HG03439 (cell line): ENCODE measurements at regions not wholly inside any gene's neighbourhood (a gene's known extent, or its start where the extent isn't known, plus 50 kb on each side); places are given as distances from the start of the nearest gene placed in this dataset.

Experiments used
- ATAC-seq: cut with Tn5 transposase; IDR thresholded peaks from one replicate; pipeline ENCODE4 v1.9.1; 2021; ENCODE audit warnings: mild to moderate bottlenecking, moderate library complexity; ENCODE audit not compliant: unreplicated experiment

DNA sequence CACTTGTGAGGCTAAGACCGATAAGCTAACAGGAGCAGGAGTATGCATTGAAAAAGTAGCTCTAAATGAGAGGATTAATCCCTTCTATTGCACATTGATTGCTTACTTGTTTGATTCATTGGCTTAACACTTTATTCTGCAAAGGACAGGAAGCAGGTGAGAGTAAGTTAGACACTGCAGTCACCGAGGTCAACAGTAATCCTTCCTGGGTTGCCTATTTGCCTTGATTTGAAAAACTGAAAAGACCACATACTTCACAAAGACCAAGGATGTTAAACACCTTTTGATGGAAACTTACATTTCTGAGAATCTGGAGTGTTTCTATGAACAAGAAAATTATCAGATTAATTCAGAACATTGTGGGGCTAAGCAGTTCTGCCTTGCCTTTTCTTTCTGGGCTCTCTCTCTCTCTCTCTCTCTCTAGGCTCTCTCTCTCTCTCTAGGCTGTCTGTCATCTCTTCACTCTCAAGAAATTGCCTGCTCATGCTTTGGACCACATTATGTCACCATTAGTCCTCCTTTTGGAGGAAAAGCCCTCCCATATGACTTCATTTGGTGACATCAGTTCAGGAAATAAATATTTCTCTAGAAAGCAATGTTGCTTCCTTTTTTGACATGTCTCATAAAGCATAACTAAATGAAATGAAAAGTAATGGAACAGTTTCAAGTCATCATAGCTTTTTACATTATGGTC, 103.8 kb downstream of the TNFSF18 start:
- ATAC-seq: no peak

GRCh38 chr1:172948457-172948856, 102.3 kb downstream of the TNFSF18 start:
- no peak for ATAC-seq

DNA sequence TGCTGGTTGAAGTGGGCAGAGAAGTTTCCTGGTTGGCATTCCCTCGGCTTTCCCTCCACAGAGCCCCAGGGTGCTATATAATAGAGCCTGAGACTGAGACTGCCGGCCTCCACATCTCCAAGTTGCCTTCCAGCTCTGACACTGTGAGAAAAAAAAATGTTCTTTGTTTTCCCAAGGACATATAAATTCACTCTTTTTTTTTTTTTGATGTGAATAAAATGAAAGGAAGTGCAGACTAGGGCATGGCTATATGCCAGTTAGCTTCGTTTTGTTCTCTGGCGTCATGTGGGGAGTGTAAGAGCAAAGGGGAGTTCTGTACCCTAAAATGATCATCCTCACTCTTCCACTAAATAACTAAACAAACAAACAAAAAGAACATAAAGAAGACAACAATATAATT, 101.6 kb downstream of the TNFSF18 start:
- no peak for ATAC-seq

GRCh38 chr1:172950528-172950927, 100.2 kb downstream of the TNFSF18 start:
- no peak for ATAC-seq

DNA sequence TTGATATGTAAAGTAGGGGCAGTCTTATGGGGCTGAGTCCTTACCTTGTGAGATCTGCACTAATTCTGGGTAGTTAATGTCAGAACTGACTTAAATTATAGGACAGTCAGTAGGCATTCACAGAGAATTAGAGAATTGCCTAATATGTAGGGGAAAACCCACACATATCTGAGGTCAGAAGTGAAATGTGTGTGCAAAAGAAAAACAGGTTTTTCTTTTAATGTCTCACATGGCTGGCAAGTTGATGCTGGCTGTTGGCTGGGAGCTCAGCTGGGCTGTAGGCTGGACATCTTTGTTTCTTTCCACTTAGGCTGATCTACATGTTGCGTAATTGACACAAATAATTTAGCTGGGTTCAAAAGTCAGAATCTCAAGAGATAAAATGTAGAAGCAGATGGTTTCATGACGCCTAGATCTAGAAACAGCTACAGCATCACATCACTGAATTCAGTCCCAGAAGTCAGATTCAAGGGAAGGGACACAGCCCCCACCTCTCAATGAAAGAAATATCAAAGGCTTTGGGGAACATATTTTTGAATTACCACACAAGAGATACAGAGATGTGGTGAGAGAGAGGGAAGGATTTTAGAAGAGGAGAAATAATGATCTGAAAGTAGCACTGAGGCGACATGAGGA, 98.9 kb downstream of the TNFSF18 start:
- no peak for ATAC-seq

- ATAC-seq: no peak
Measured at GRCh38 chr1:172952516-172952915, 98.2 kb downstream of the TNFSF18 start.

DNA sequence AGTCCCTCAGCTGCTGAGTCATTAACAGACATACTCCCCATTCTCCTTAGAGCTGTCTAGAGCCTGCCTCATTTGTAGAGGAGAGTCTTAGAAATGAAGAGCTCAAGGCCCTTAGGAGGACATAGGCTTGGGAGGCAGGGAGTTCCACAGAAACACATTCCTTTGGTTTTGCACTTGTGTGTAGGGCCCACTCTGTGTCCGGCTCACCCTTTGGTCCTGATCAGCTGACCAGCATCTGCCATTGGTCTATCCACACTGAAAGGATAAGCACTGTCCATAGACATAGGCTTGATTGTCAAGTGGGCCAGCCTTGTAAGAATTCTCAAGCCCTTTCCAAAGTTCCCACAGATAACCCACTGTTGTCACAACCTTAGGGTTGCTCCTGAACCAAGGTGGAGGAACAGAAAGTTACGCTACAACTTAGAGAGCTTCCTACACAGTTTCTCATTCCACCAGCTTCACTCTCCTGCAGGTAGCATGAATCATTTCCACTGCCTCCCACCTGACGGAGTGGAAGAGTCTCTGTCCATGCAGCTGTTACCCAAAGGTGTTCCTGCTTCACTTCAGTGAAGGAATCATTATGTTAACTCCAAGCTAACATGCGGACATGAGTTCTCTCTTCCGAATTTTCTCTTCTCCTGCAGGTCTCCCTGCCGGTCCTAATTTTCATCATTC, 96.1 kb downstream of the TNFSF18 start:
- no peak for ATAC-seq

- ATAC-seq: no peak
Measured at GRCh38 chr1:172955161-172955815, 95.5 kb downstream of the TNFSF18 start.

DNA sequence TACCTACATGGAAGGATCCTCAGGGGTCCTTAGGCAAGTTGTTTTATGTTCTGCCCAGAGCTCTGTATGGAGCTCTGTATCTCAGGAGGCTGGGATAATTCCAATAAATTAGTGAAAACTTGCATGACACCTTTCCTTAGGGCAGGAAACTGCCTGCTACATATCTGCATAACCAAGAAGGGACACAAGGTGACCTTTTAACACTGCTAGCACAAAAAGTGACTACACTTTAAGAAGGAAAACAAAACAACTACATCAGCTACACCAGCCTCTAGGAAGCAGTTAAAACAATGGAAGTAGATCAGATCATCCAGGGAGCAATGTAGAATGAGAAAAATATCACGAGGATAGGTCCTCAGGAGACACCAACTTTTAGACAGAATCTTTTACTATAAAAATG, 93.9 kb downstream of the TNFSF18 start:
- no peak for ATAC-seq

GRCh38 chr1:172957491-172957890, 93.2 kb downstream of the TNFSF18 start:
- ATAC-seq: no peak

- ATAC-seq: no peak
Measured at GRCh38 chr1:172959571-172959970, 91.2 kb downstream of the TNFSF18 start.

GRCh38 chr1:172960019-172960418, 90.7 kb downstream of the TNFSF18 start:
- ATAC-seq: no peak

- ATAC-seq: no peak
Measured at GRCh38 chr1:172960454-172961208, 90.1 kb downstream of the TNFSF18 start.

DNA sequence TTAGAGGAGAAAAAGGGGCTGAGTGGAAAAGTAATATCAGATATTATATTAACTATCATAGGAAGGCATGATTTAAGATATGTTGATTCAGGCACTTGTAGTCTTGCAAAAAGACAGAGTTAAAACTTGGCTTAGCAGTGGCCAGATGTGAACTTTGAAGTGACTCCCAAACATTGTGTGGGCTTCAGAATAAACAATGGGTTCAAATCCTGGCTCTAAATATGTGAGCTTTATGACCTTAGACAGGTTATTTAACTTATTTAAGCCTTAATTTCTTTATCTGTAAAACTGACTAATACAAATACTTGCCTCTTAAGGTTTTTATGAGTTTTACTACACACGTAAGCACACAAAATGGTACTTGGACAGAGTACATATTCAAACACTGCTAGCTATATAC, 85.9 kb downstream of the TNFSF18 start:
- ATAC-seq: no peak

DNA sequence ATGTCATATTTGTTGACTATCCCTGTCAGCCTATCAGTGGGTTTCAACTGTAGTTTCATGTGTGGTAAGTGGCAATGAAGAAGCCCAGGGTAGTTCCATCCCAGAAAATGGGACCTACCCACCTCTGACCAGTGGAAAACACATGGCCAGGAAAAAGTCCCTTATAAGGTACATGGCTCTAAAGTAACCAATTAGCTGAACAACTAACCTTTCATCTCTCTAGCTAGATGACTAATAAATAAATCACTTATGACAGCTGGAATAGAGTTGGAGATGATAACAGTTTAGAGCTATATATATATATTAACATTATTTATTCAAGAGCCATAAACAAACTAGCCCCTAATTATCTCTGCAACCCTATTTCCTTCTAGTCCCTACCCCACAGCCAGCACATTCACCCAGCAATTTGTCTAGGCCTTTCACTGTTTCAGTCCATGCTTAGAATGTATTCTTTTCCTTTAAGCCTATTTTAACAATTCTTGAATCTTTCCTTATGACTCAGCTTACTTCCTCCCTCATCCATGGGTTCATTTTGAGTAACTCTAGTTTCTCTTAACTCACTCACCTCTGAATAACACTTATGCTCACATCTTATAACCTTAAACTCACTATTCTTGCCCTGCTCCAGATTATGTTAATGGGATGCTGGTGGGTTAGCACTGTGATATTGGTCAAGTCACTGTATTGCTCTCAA, 83.7 kb downstream of the TNFSF18 start:
- ATAC-seq: no peak

DNA sequence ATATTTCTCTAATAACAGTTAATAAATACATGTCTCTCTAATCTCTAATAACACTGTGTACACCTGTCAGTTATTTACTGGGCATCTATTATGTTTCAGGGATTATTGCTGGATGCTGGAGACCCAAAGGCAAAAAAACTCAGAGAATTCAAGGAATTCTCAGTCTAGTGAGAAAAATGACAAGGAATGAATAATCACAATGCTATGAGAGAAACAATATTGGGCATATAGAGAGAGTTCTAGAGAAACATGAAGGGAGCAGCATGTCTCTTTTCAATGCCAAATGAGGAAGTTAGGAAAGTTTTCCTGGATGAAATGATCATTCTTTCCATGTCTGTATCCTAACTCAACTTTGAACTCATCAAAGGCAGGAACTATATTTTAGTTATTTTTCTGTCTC, 82.8 kb downstream of the TNFSF18 start:
- ATAC-seq: no peak

GRCh38 chr1:172969611-172970010, 81.1 kb downstream of the TNFSF18 start:
- no peak for ATAC-seq

DNA sequence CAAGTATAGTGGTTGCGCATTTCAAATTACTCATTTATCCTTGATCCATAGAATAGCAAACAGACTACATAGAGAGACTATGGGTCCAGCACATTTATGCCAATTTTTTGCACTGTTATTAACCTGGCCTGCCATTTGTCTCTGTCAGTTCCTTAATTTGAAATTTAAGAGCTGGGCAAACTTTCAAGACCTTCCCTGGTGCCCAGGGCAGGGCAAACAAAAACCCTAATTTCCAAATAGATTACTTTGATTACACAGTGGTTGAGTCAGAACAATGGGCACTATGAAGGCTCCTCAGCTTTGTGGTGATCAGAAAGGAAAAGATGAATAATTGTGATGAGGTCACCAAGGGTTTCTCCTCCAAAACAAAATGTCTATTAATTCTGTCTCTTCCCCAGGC, 80.6 kb downstream of the TNFSF18 start:
- no peak for ATAC-seq

- no peak for ATAC-seq
Measured at GRCh38 chr1:172971241-172971640, 79.5 kb downstream of the TNFSF18 start.

GRCh38 chr1:172972258-172972657, 78.5 kb downstream of the TNFSF18 start:
- no peak for ATAC-seq
